COLO668 (cell line): ENCODE measurements at regions not wholly inside any gene's neighbourhood (a gene's known extent, or its start where the extent isn't known, plus 50 kb on each side); places are given as distances from the start of the nearest gene placed in this dataset.

Experiments
- DNase-seq: peaks from one replicate; lab custom pipeline; 2025; ENCODE audit not compliant: unreplicated experiment; lab: John Stamatoyannopoulos, UW

GRCh38 chr11:116509551-116509950 lies 263.2 kb downstream of the BUD13 start:
- DNase-seq: no peak

- no peak for DNase-seq
Measured at GRCh38 chr11:116507849-116508695, 264.7 kb downstream of the BUD13 start.

GRCh38 chr11:116507016-116507415 lies 265.8 kb downstream of the BUD13 start:
- DNase-seq: no peak

- DNase-seq: no peak
Measured at GRCh38 chr11:116506263-116506825, 266.4 kb downstream of the BUD13 start.

GRCh38 chr11:116505298-116506262 lies 267.2 kb downstream of the BUD13 start:
- DNase-seq: no peak

GRCh38 chr11:116504541-116505297 lies 268.1 kb downstream of the BUD13 start:
- no peak for DNase-seq

GRCh38 chr11:116503216-116504160 lies 269.3 kb downstream of the BUD13 start:
- no peak for DNase-seq

GRCh38 chr11:116502641-116503061 lies 270.1 kb downstream of the BUD13 start:
- DNase-seq: no peak

- no peak for DNase-seq
Measured at GRCh38 chr11:116501728-116502127, 271.1 kb downstream of the BUD13 start.

GRCh38 chr11:116500947-116501602 lies 271.7 kb downstream of the BUD13 start:
- DNase-seq: no peak

- no peak for DNase-seq
Measured at GRCh38 chr11:116500026-116500946, 272.5 kb downstream of the BUD13 start.

- DNase-seq: peak; percentile 94
Measured at GRCh38 chr11:116499396-116500003, 273.3 kb downstream of the BUD13 start.

- no peak for DNase-seq
Measured at GRCh38 chr11:116498161-116498560, 274.6 kb downstream of the BUD13 start.

GRCh38 chr11:116492600-116492999 lies 280.2 kb downstream of the BUD13 start:
- no peak for DNase-seq

GRCh38 chr11:116488836-116489389 lies 283.9 kb downstream of the BUD13 start:
- DNase-seq: no peak

- DNase-seq: no peak
Measured at GRCh38 chr11:116485425-116485824, 287.4 kb downstream of the BUD13 start.

GRCh38 chr11:116482716-116483115 lies 290.1 kb downstream of the BUD13 start:
- DNase-seq: no peak
